Esophagus squamous epithelium (tissue), 5 donors: ENCODE measurements at regions not wholly inside any gene's neighbourhood (a gene's known extent, or its start where the extent isn't known, plus 50 kb on each side); places are given as distances from the start of the nearest gene placed in this dataset.

Source experiments
- DNase-seq: peaks from one replicate; lab custom pipeline; 2025; lab: John Stamatoyannopoulos, UW
- H3K27ac ChIP-seq, 4 donors: fragments of 200-600 bp; sonication (generic); one replicate each; pipeline ENCODE4 v1.5.1; 2016 to 2019; ENCODE audit warnings: mild to moderate bottlenecking in 1 of 4
- H3K27me3 ChIP-seq, 4 donors: fragments of 200-600 bp; sonication (generic); 1 replicate in 3 of 4; 2 replicates in 1 of 4; pipeline versions ENCODE4 v1.5.1 to v1.6.0; 2017 to 2021; ENCODE audit warnings: antibody characterized with exemption in 1 of 4
- H3K36me3 ChIP-seq, 3 donors: fragments of 200-600 bp; sonication (generic); one replicate each; pipeline ENCODE4 v1.5.1; 2016 to 2019
- H3K4me1 ChIP-seq, 3 donors: fragments of 200-600 bp; sonication (generic); one replicate each; pipeline ENCODE4 v1.5.1; 2017 to 2019
- H3K4me3 ChIP-seq, 4 donors: fragments of 200-600 bp; sonication (generic); 1 replicate in 3 of 4; 2 replicates in 1 of 4; pipeline ENCODE4 v1.5.1; 2016 to 2019; ENCODE audit warnings: mild to moderate bottlenecking in 2 of 4, moderate library complexity in 1 of 4
- H3K9me3 ChIP-seq, 3 donors: fragments of 200-600 bp; sonication (generic); one replicate each; pipeline ENCODE4 v1.5.1; 2016 to 2019
- POLR2A ChIP-seq, 4 donors: fragments of 450-650 bp; IDR thresholded peaks; one replicate each; pipeline ENCODE4 v1.6.1; 2017; ENCODE audit warnings: antibody characterized with exemption in 4 of 4, mild to moderate bottlenecking in 4 of 4, moderate library complexity in 3 of 4
- WGBS, 2 donors: methylation state at CpG; one replicate each; pipeline ENCODE4 v1.1.5; 2018; 5-methylcytosine and 5-hydroxymethylcytosine counted together
- intact Hi-C: fragments of 100-400 bp; cut with DNase I; formaldehyde crosslinking; loops from one replicate; pipeline ENCODE4 v1.15.0; 2022
- TF ChIP-seq, protein P1 (sequence below), 6 experiments: fragments of 450-650 bp in 4 of 6; fragments of 200-600 bp in 2 of 6; sonication (generic) in 2 of 6; IDR thresholded peaks; one replicate each; pipeline ENCODE4 v1.5.1; 2016 to 2019; ENCODE audit warnings: antibody characterized with exemption in 6 of 6, mild to moderate bottlenecking in 4 of 6, moderate library complexity in 4 of 6
- donor health status: DM: yes; HTN: yes; CAD: no.

DNA sequence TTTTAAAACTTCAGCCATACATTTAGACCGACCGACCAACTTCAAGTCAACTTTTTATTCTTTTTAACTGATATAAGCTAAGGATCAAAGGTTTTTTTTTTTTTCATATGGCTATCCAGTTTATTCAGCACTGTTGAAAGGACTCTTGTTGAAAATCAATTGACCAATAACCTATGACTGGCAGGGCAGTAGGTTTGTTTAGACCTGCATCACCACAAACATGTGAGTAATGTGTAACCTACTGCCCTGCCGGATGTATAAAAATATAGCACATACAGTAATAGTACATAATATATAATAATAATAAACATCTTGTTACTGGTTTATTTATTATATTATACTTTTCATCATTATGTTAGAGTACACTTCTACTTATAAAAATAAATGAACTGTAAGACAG is 434.6 kb upstream of the SEMA3A start:
- TF ChIP-seq POLR2A (IDR thresholded peaks at IDR 0.05), result no peak
- TF ChIP-seq, protein P1, sequence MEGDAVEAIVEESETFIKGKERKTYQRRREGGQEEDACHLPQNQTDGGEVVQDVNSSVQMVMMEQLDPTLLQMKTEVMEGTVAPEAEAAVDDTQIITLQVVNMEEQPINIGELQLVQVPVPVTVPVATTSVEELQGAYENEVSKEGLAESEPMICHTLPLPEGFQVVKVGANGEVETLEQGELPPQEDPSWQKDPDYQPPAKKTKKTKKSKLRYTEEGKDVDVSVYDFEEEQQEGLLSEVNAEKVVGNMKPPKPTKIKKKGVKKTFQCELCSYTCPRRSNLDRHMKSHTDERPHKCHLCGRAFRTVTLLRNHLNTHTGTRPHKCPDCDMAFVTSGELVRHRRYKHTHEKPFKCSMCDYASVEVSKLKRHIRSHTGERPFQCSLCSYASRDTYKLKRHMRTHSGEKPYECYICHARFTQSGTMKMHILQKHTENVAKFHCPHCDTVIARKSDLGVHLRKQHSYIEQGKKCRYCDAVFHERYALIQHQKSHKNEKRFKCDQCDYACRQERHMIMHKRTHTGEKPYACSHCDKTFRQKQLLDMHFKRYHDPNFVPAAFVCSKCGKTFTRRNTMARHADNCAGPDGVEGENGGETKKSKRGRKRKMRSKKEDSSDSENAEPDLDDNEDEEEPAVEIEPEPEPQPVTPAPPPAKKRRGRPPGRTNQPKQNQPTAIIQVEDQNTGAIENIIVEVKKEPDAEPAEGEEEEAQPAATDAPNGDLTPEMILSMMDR (IDR thresholded peaks at IDR 0.05), result no peak
- no peaks in the 10 kb centered on the region for H3K27me3 ChIP-seq
- WGBS, 2 donors, result 82 to 91% methylated on average over 3 of the region's 3 CpGs
- intact Hi-C loops, result no loop called here
- H3K27ac ChIP-seq, result no peak overlapping the region
- H3K4me1 ChIP-seq, result no peaks in the 10 kb centered on the region
- peaks cover 0 to 13% (median 0%) of the 10 kb centered on the region in 3 donors for H3K9me3 ChIP-seq
- H3K4me3 ChIP-seq, result no peak overlapping the region
- H3K36me3 ChIP-seq, result no peaks in the 10 kb centered on the region
- DNase-seq, result no peak

DNA sequence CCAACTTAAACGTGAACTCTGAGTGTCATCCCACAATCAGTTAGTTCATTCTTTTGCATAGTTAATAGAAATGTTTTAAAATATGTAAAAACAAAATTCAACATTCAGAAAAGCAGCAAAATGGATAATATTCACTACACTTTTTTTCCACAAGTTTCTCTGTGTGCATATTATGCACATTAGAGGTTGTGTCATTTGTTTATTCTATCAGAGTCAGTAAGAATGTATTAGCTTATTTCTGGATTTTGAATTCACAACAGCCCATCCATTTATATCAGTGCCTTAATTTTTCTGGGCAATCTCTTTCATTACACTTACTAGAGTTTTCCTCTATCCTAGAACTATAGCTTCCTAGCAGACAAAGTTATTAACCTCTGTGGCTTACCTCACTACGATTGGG is 432.7 kb upstream of the SEMA3A start:
- Histone ChIP-seq H3K9me3 (peaks cover 0 to 5% (median 0%) of the 10 kb centered on the region in 3 donors), H3K4me1 (no peaks in the 10 kb centered on the region), H3K27me3 (no peaks in the 10 kb centered on the region), H3K4me3 (no peak overlapping the region), H3K27ac (no peak overlapping the region), H3K36me3 (no peaks in the 10 kb centered on the region)
- WGBS, 2 donors, result 35 to 56% methylated on average over 2 of the region's 2 CpGs
- no peak for TF ChIP-seq POLR2A (IDR thresholded peaks at IDR 0.05)
- TF ChIP-seq, protein P1 (IDR thresholded peaks at IDR 0.05), result no peak
- no peak for DNase-seq
- intact Hi-C loops, result no loop called here

DNA sequence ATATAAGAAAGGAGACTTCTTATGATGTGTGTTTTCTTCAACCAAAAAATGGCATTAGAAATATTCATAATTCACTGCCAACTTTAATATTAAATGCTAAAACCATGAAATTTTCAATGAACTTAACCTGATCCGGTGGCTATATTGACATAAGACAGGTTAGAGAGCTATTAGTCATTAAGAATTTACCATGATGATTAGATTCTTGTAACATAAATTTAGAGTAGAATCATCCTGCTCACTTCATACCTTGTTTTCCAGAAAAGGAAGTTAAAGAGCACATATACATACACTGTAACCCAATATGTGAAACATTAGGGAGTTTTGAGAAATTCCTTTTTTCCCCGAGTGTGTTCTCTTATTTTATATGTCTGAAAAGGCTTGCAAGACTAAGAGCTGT is 430.3 kb upstream of the SEMA3A start:
- intact Hi-C loops, result no loop called here
- DNase-seq, result no peak

DNA sequence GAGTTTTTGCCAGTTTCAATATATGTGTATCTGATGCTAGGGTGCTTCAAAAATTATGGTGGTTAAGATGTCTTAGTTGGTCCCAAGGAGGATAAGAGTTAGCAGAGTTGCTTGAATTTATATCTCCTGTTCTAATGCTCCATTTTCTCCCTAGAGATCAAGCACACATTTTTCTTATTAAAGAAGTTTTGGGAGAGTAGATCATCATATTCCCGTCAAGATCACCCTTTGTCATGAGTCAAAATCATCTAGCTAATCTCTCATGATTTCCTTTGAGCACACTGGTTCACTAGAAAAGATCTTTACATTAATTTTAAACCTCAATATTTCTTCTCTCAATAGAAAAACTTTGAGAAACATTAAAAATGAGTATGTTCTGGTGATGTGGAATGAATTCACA is 429.9 kb upstream of the SEMA3A start:
- H3K4me1 ChIP-seq, result no peaks in the 10 kb centered on the region
- no peak overlapping the region for H3K27ac ChIP-seq
- H3K36me3 ChIP-seq, result no peaks in the 10 kb centered on the region
- TF ChIP-seq, protein P1 (IDR thresholded peaks at IDR 0.05), result no peak
- TF ChIP-seq POLR2A (IDR thresholded peaks at IDR 0.05), result no peak
- WGBS, 2 donors, result 48 to 84% methylated on average over 1 of the region's 1 CpG
- H3K27me3 ChIP-seq, result no peaks in the 10 kb centered on the region
- H3K4me3 ChIP-seq, result no peak overlapping the region
- H3K9me3 ChIP-seq, result no peaks in the 10 kb centered on the region
- intact Hi-C loops, result no loop called here
- no peak for DNase-seq

More for the DNA sequence above, 430.3 kb upstream of the SEMA3A start:
- Histone ChIP-seq H3K9me3 (no peaks in the 10 kb centered on the region), H3K4me3 (no peak overlapping the region), H3K27me3 (no peaks in the 10 kb centered on the region), H3K4me1 (no peaks in the 10 kb centered on the region), H3K36me3 (no peaks in the 10 kb centered on the region), H3K27ac (no peak overlapping the region)
- WGBS, 2 donors, result 60 to 75% methylated on average over 2 of the region's 2 CpGs
- TF ChIP-seq POLR2A (IDR thresholded peaks at IDR 0.05), result no peak
- TF ChIP-seq, protein P1 (IDR thresholded peaks at IDR 0.05), result no peak

DNA sequence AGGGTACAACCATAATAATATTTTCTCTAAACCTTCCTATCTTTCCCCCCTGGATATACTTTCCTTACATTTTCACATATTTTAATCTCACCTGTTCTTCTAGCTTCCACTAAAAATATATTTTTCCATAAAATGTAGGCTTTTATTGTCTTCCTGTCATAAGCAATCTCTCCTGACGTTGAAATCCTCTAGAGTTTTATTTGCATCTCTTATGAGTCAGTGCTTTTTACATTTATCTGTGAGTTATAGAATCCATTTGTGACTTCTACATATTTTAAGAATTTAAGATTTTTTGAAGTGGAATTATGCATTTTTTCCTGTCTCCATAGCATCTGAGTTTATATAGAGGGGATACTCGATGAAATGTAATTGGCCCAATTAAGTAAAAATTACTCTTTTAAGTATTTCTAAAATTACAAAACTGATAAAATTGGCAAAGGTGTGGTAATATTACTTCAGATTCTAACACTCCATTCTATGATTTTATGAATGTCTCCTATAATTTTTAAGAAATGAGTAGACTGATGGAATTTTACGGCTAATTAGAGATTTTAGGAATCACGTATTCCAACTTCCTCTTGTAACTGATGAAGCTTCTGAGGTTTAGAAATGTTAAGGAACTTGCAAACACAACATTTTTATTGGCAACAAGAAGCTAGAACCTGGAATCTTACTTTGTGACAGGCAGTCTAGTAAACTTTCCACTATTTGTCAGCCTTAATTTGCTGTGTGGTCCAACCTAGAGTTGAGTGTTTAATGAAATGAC is 422.9 kb upstream of the SEMA3A start:
- H3K27ac ChIP-seq, result no peak overlapping the region
- H3K9me3 ChIP-seq, result no peaks in the 10 kb centered on the region
- H3K36me3 ChIP-seq, result no peaks in the 10 kb centered on the region
- H3K27me3 ChIP-seq, result no peaks in the 10 kb centered on the region
- TF ChIP-seq, protein P1 (IDR thresholded peaks at IDR 0.05), result no peak
- no peak for TF ChIP-seq POLR2A (IDR thresholded peaks at IDR 0.05)
- DNase-seq, result no peak
- WGBS, 2 donors, result 78 to 82% methylated on average over 4 of the region's 4 CpGs
- intact Hi-C loops, result no loop called here
- no peaks in the 10 kb centered on the region for H3K4me1 ChIP-seq
- H3K4me3 ChIP-seq, result no peak overlapping the region
